ENCODE measurements at regions not wholly inside any gene's neighbourhood (a gene's known extent, or its start where the extent isn't known, plus 50 kb on each side); places are given as distances from the start of the nearest gene placed in this dataset.

- H3K27me3 ChIP-seq (ENCODE audit: insufficient read depth, poor library complexity, severe bottlenecking) = no peaks in the 10 kb centered on the region
- no peak overlapping the region for H3K4me3 ChIP-seq (replicated peaks; ENCODE audit: insufficient read depth, low read length)
- TF ChIP-seq GABPA (IDR thresholded peaks at IDR 0.05; ENCODE audit: low read depth) = no peak
- DNase-seq (ENCODE audit: low read depth in 1 of 2, low spot score in 1 of 2) = no peak
- no peak overlapping the region for H3K27ac ChIP-seq (replicated peaks)
Measured at GRCh38 chr11:80330264-80330663, 889.4 kb upstream of the TENM4 start.

- DNase-seq (ENCODE audit: low read depth in 1 of 2, low spot score in 1 of 2) = no peak
- Histone ChIP-seq H3K4me3 (replicated peaks; ENCODE audit: insufficient read depth, low read length) (no peak overlapping the region), H3K27me3 (ENCODE audit: insufficient read depth, poor library complexity, severe bottlenecking) (no peaks in the 10 kb centered on the region), H3K27ac (replicated peaks) (no peak overlapping the region)
- no peak for TF ChIP-seq SPI1 (IDR thresholded peaks at IDR 0.05; ENCODE audit: borderline replicate concordance, low read depth)
- no peak for TF ChIP-seq REST (IDR thresholded peaks at IDR 0.05; ENCODE audit: insufficient replicate concordance, low read depth)
- no peak for TF ChIP-seq GABPA (IDR thresholded peaks at IDR 0.05; ENCODE audit: low read depth)
- TF ChIP-seq CTCF (IDR thresholded peaks at IDR 0.05; ENCODE audit: insufficient read depth, low read length) = no peak
- no peak for TF ChIP-seq POLR2AphosphoS5 (IDR thresholded peaks at IDR 0.05; ENCODE audit: low read depth)
Measured at GRCh38 chr11:80328774-80329173, 887.9 kb upstream of the TENM4 start.

- DNase-seq (ENCODE audit: low read depth in 1 of 2, low spot score in 1 of 2) = no peak
Measured at GRCh38 chr11:80327956-80328614, 887.3 kb upstream of the TENM4 start.

More at GRCh38 chr11:80327956-80328614, 887.3 kb upstream of the TENM4 start:
- Histone ChIP-seq H3K27ac (replicated peaks) (no peak overlapping the region), H3K27me3 (ENCODE audit: insufficient read depth, poor library complexity, severe bottlenecking) (no peaks in the 10 kb centered on the region), H3K4me3 (replicated peaks; ENCODE audit: insufficient read depth, low read length) (no peak overlapping the region)
- TF ChIP-seq POLR2AphosphoS5 (IDR thresholded peaks at IDR 0.05; ENCODE audit: low read depth) (no peak), GABPA (IDR thresholded peaks at IDR 0.05; ENCODE audit: low read depth) (no peak), REST (IDR thresholded peaks at IDR 0.05; ENCODE audit: insufficient replicate concordance, low read depth) (no peak), CTCF (IDR thresholded peaks at IDR 0.05; ENCODE audit: insufficient read depth, low read length) (no peak), SPI1 (IDR thresholded peaks at IDR 0.05; ENCODE audit: borderline replicate concordance, low read depth) (no peak)

All from HL-60 (cell line).